SK-N-SH (cell line): ENCODE measurements at regions not wholly inside any gene's neighbourhood (a gene's known extent, or its start where the extent isn't known, plus 50 kb on each side); places are given as distances from the start of the nearest gene placed in this dataset.

Experiments used
- CTCF ChIA-PET: fragments of 300-600, 350-600 bp; formaldehyde crosslinking; extraction: SDS; loops from one replicate; lab custom pipeline; 2021; lab: Yijun Ruan, JAX
- POLR2A ChIA-PET: fragments of 350-600 bp; sonication (Branson Sonifier 250); formaldehyde crosslinking; extraction: SDS; loops from one replicate; lab custom pipeline; 2020; ENCODE audit warnings: antibody characterized with exemption, inconsistent platforms; lab: Yijun Ruan, JAX
- DNase-seq: peaks from one replicate; pipeline ENCODE4 v3.0.0; 2012
- H2AFZ ChIP-seq: fragments of 200-600 bp; sonication (generic); 2 replicates; pipeline ENCODE4 v1.8.1; 2016; ENCODE audit warnings: antibody characterized with exemption, mild to moderate bottlenecking, low read depth
- H3F3A ChIP-seq: fragments of 200-600 bp; sonication (generic); replicated peaks from 2 replicates; pipeline ENCODE3; 2016; ENCODE audit warnings: antibody characterized with exemption, mild to moderate bottlenecking; ENCODE audit not compliant: insufficient read depth
- H3K27ac ChIP-seq, 2 experiments: fragments of 200-500 bp in 1 of 2; fragments of 200-600 bp in 1 of 2; sonication (Bioruptor generic) in 1 of 2; sonication (generic), shearing (Covaris generic) in 1 of 2; 2 replicates each; pipeline versions ENCODE4 v1.5.1 to v1.6.1; 2014 to 2016; ENCODE audit warnings: low read depth in 2 of 2, inconsistent platforms in 1 of 2, low read length in 1 of 2, mild to moderate bottlenecking in 1 of 2, mixed read lengths in 1 of 2
- H3K27me3 ChIP-seq: fragments of 200-600 bp; sonication (generic), shearing (Covaris generic); 2 replicates; pipeline ENCODE4 v1.6.1; 2016; ENCODE audit warnings: mixed run types; ENCODE audit not compliant: insufficient read depth
- H3K36me3 ChIP-seq, 2 experiments: fragments of 200-500 bp in 1 of 2; fragments of 200-600 bp in 1 of 2; sonication (Bioruptor generic) in 1 of 2; sonication (generic) in 1 of 2; replicated peaks in 1 of 2; 2 replicates each; pipeline versions ENCODE3 to v1.5.1; 2014 to 2016; ENCODE audit warnings: low read length in 1 of 2, mild to moderate bottlenecking in 1 of 2; ENCODE audit not compliant: insufficient read depth in 2 of 2, control insufficient read depth in 1 of 2
- H3K4me1 ChIP-seq, 2 experiments: fragments of 200-500 bp in 1 of 2; fragments of 200-600 bp in 1 of 2; sonication (Bioruptor generic) in 1 of 2; sonication (generic), shearing (Covaris generic) in 1 of 2; 2 replicates each; pipeline versions ENCODE4 v1.5.1 to v1.6.1; 2014 to 2016; ENCODE audit warnings: low read depth in 1 of 2, low read length in 1 of 2, mixed run types in 1 of 2; ENCODE audit not compliant: insufficient read depth in 2 of 2, control insufficient read depth in 1 of 2
- H3K4me2 ChIP-seq: fragments of 200-600 bp; sonication (generic), shearing (Covaris generic); 2 replicates; pipeline ENCODE4 v1.6.1; 2017; ENCODE audit warnings: mixed run types
- H3K4me3 ChIP-seq, 2 experiments: fragments of 200-500 bp in 1 of 2; fragments of 200-600 bp in 1 of 2; sonication (Bioruptor generic) in 1 of 2; sonication (generic), shearing (Covaris generic) in 1 of 2; 2 replicates each; pipeline versions ENCODE4 v1.5.1 to v1.8.1; 2014 to 2016; ENCODE audit warnings: low read depth in 2 of 2, inconsistent platforms in 1 of 2, low read length in 1 of 2, mild to moderate bottlenecking in 1 of 2, mixed read lengths in 1 of 2, moderate library complexity in 1 of 2
- H3K79me2 ChIP-seq: fragments of 200-600 bp; sonication (generic); 2 replicates; pipeline ENCODE4 v1.8.1; 2017; ENCODE audit warnings: mild to moderate bottlenecking; ENCODE audit not compliant: insufficient read depth
- H3K9ac ChIP-seq: fragments of 200-600 bp; sonication (generic); 2 replicates; pipeline ENCODE4 v1.6.1; 2017; ENCODE audit warnings: mixed run types
- H3K9me2 ChIP-seq: fragments of 200-600 bp; sonication (generic); 2 replicates; pipeline ENCODE4 v1.6.1; 2017; ENCODE audit warnings: mixed run types
- H3K9me3 ChIP-seq: fragments of 200-600 bp; sonication (generic); 2 replicates; pipeline ENCODE4 v1.6.1; 2017; ENCODE audit warnings: mixed run types, mild to moderate bottlenecking, moderate library complexity
- H4K20me1 ChIP-seq: fragments of 200-600 bp; sonication (generic); 2 replicates; pipeline ENCODE4 v1.6.1; 2017; ENCODE audit warnings: mild to moderate bottlenecking, mixed run types; ENCODE audit not compliant: insufficient read depth
- CHD2 ChIP-seq: fragments of 150-350 bp; IDR thresholded peaks from 2 replicates; pipeline ENCODE4 v1.6.1; 2018; ENCODE audit warnings: low read length; ENCODE audit not compliant: partially characterized antibody
- ELF1 ChIP-seq: IDR thresholded peaks from 2 replicates; pipeline ENCODE4 v1.4.0; 2012
- FOSL2 ChIP-seq: IDR thresholded peaks from 2 replicates; pipeline ENCODE4 v1.4.0; 2012; ENCODE audit warnings: low read depth, mild to moderate bottlenecking, moderate library complexity, borderline replicate concordance
- GABPA ChIP-seq: IDR thresholded peaks from 2 replicates; pipeline ENCODE4 v1.4.0; 2012; ENCODE audit warnings: low read depth, mild to moderate bottlenecking
- GATA2 ChIP-seq: sonication (generic); formaldehyde crosslinking; IDR thresholded peaks from 2 replicates; pipeline ENCODE4 v1.5.0; 2020; ENCODE audit warnings: mild to moderate bottlenecking, missing genetic modification reagents
- MEF2A ChIP-seq: IDR thresholded peaks from 2 replicates; pipeline ENCODE4 v1.4.0; 2012; ENCODE audit warnings: low read depth, borderline replicate concordance
- MXI1 ChIP-seq: IDR thresholded peaks from 2 replicates; pipeline ENCODE4 v1.6.1; 2012; ENCODE audit warnings: mild to moderate bottlenecking, low read depth, low read length, improper control_type of control experiment
- RCOR1 ChIP-seq: fragments of 150-350 bp; IDR thresholded peaks from 2 replicates; pipeline ENCODE4 v1.6.1; 2017; ENCODE audit warnings: antibody characterized with exemption, low read length
- RFX5 ChIP-seq: IDR thresholded peaks from 2 replicates; pipeline ENCODE4 v1.6.1; 2012; ENCODE audit warnings: mild to moderate bottlenecking, improper control_type of control experiment, low read length
- RXRA ChIP-seq: IDR thresholded peaks from 2 replicates; pipeline ENCODE4 v1.4.0; 2012; ENCODE audit warnings: low read depth, mild to moderate bottlenecking, borderline replicate concordance
- SIN3A ChIP-seq: IDR thresholded peaks from 2 replicates; pipeline ENCODE4 v1.6.1; 2012; ENCODE audit warnings: low read depth, mild to moderate bottlenecking, low read length, moderate library complexity, borderline replicate concordance
- SMC3 ChIP-seq: IDR thresholded peaks from 2 replicates; pipeline ENCODE4 v1.6.1; 2012; ENCODE audit warnings: low read depth, low read length, improper control_type of control experiment
- TAF1 ChIP-seq: IDR thresholded peaks from 2 replicates; pipeline ENCODE4 v1.6.1; 2012; ENCODE audit warnings: low read depth, mild to moderate bottlenecking, low read length, moderate library complexity, borderline replicate concordance
- TEAD4 ChIP-seq: IDR thresholded peaks from 2 replicates; pipeline ENCODE4 v1.4.0; 2012; ENCODE audit warnings: mild to moderate bottlenecking, borderline replicate concordance; ENCODE audit not compliant: insufficient read depth
- WGBS: methylation state at CpG from one replicate; pipeline ENCODE4 v1.1.6; 2017; ENCODE audit warnings: low lambda C conversion rate; 5-methylcytosine and 5-hydroxymethylcytosine counted together
- TF ChIP-seq, protein P1 (sequence below): fragments of 150-350 bp; IDR thresholded peaks from 2 replicates; pipeline ENCODE4 v1.6.1; 2016; ENCODE audit warnings: mild to moderate bottlenecking, low read depth, low read length
- TF ChIP-seq, protein P2 (sequence below): IDR thresholded peaks from 2 replicates; pipeline ENCODE4 v1.4.0; 2012; ENCODE audit warnings: low read depth

DNA sequence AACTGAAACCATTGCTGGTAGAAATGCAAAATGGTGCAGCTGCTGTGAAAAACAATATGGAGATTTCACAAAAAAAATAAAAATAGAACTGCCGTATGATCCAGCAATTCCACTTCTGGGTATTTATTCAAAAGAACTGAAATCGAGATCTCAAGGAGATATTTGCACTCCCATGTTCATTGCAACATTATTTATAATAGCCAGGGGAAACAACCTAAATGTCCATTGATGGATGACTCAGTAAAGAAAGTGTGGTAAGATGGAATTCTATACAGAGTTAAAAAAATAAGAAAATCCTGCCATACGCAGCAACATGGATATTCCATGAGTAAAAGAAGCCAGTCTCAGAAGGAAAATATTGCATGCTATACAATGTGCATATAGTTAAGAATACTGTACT lies 290.6 kb upstream of the GHITM start (continued):
- no peak for TF ChIP-seq RFX5

DNA sequence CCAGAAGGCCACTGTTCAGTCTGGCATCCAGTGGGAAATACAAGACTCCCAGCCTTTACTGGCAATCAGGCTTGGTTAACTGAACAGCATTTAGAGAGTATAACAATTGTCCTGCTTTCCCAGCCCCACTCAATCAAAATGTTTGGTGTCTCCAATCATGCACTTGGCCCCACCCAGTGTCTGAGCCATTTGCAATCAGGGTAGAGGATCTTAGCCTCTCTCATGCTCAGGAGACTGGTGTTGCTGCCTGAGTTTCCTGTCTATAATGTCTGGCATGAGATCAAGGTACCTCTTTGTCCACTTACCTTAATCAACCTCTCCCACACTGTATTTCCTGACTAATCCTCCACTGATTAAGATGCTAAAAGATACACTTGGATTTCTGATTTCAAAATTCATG lies 290.2 kb upstream of the GHITM start:
- H3K4me1 ChIP-seq, result no peaks in the 10 kb centered on the region; a peak in 1 of 4 replicates
- CTCF ChIA-PET, result no interaction called here
- TF ChIP-seq GATA2 (CRISPR knock-in tag), result no peak
- no peak for TF ChIP-seq MEF2A
- TF ChIP-seq SIN3A, result no peak
- TF ChIP-seq FOSL2, result no peak
- no peak for TF ChIP-seq TAF1
- TF ChIP-seq, protein P1, sequence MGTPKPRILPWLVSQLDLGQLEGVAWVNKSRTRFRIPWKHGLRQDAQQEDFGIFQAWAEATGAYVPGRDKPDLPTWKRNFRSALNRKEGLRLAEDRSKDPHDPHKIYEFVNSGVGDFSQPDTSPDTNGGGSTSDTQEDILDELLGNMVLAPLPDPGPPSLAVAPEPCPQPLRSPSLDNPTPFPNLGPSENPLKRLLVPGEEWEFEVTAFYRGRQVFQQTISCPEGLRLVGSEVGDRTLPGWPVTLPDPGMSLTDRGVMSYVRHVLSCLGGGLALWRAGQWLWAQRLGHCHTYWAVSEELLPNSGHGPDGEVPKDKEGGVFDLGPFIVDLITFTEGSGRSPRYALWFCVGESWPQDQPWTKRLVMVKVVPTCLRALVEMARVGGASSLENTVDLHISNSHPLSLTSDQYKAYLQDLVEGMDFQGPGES, result no peak
- TF ChIP-seq CHD2, result no peak
- no peak for TF ChIP-seq RXRA
- TF ChIP-seq SMC3, result no peak
- no peak for TF ChIP-seq TEAD4
- no peak for TF ChIP-seq ELF1
- TF ChIP-seq, all 33 proteins: peak for 0
- no peaks in the 10 kb centered on the region for H4K20me1 ChIP-seq
- no peaks in the 10 kb centered on the region for H3K9me3 ChIP-seq
- no peaks in the 10 kb centered on the region for H3F3A ChIP-seq
- H3K79me2 ChIP-seq, result no peaks in the 10 kb centered on the region
- no peak overlapping the region for H3K4me3 ChIP-seq
- DNase-seq, result no peak
- H2AFZ ChIP-seq, result no peak overlapping the region
- H3K4me2 ChIP-seq, result no peak overlapping the region
- H3K36me3 ChIP-seq, result no peaks in the 10 kb centered on the region
- POLR2A ChIA-PET, result no interaction called here
- no peak overlapping the region for H3K9ac ChIP-seq
- H3K9me2 ChIP-seq, result no peaks in the 10 kb centered on the region
- H3K27me3 ChIP-seq, result no peaks in the 10 kb centered on the region
- no peak overlapping the region for H3K27ac ChIP-seq

DNA sequence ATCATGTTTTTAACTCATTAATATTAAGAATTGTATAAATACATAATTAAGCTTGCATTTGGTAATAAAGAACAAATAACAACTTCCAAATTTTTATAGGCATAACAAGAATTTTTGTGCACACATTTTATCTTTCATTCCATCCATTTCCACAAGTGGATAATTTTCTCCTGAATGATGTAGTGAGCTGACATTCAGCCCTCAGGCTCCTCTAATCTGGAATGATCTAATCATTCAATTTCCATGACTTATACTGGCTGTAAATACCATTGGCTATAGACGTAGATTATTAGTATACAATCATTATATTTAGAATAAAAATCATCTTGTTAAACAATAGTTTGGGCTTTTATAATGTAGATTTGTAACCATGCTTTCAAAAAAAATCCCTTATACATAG lies 287.2 kb upstream of the GHITM start:
- Histone ChIP-seq H3K27me3 (no peaks in the 10 kb centered on the region), H3K9me3 (no peaks in the 10 kb centered on the region), H3K36me3 (no peaks in the 10 kb centered on the region), H3K9me2 (no peaks in the 10 kb centered on the region), H3K27ac (no peak overlapping the region), H3K4me2 (no peak overlapping the region), H3K4me1 (no peaks in the 10 kb centered on the region; a peak in 1 of 4 replicates), H3K4me3 (no peak overlapping the region), H4K20me1 (no peaks in the 10 kb centered on the region), H3K9ac (no peak overlapping the region), H3F3A (no peaks in the 10 kb centered on the region), H2AFZ (no peak overlapping the region), H3K79me2 (no peaks in the 10 kb centered on the region)
- POLR2A ChIA-PET, result no interaction called here
- DNase-seq, result no peak
- CTCF ChIA-PET, result interaction anchor here (0.7 to 1.7 kb wide), 2 partner anchors 19 to 1056 kb away, joined by 3 to 5 read pairs; no protein-coding TSS in a partner anchor
- no peak for TF ChIP-seq RXRA
- no peak for TF ChIP-seq GABPA
- TF ChIP-seq MXI1, result no peak
- TF ChIP-seq, protein P2, sequence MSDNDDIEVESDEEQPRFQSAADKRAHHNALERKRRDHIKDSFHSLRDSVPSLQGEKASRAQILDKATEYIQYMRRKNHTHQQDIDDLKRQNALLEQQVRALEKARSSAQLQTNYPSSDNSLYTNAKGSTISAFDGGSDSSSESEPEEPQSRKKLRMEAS, result no peak
- TF ChIP-seq ELF1, result no peak
- TF ChIP-seq RCOR1, result no peak
- TF ChIP-seq SIN3A, result no peak
- no peak for TF ChIP-seq TAF1
- no peak for TF ChIP-seq TEAD4
- 7% methylated on average over 1 of the region's 1 CpG for WGBS
